Panc1 (cell line): ENCODE measurements at regions not wholly inside any gene's neighbourhood (a gene's known extent, or its start where the extent isn't known, plus 50 kb on each side); places are given as distances from the start of the nearest gene placed in this dataset.
"Not testable (repeated sequence)": the region's sequence is repeated elsewhere in the genome, so short reads cannot be mapped to it uniquely, and the experiment has no call there.

Experiments
- POLR2AphosphoS5 ChIP-seq: IDR thresholded peaks from 2 replicates; pipeline ENCODE4 v1.6.1; 2012; ENCODE audit warnings: mild to moderate bottlenecking, low read depth, low read length, moderate library complexity
- TF ChIP-seq, protein P1 (sequence below), 2 experiments: IDR thresholded peaks; 2 replicates each; pipeline ENCODE4 v1.6.1; 2011 to 2012; ENCODE audit warnings: low read depth in 2 of 2, control low read depth in 1 of 2, low read length in 1 of 2, mild to moderate bottlenecking in 1 of 2, moderate library complexity in 1 of 2; ENCODE audit not compliant: insufficient read depth in 1 of 2

- TF ChIP-seq, protein P1, sequence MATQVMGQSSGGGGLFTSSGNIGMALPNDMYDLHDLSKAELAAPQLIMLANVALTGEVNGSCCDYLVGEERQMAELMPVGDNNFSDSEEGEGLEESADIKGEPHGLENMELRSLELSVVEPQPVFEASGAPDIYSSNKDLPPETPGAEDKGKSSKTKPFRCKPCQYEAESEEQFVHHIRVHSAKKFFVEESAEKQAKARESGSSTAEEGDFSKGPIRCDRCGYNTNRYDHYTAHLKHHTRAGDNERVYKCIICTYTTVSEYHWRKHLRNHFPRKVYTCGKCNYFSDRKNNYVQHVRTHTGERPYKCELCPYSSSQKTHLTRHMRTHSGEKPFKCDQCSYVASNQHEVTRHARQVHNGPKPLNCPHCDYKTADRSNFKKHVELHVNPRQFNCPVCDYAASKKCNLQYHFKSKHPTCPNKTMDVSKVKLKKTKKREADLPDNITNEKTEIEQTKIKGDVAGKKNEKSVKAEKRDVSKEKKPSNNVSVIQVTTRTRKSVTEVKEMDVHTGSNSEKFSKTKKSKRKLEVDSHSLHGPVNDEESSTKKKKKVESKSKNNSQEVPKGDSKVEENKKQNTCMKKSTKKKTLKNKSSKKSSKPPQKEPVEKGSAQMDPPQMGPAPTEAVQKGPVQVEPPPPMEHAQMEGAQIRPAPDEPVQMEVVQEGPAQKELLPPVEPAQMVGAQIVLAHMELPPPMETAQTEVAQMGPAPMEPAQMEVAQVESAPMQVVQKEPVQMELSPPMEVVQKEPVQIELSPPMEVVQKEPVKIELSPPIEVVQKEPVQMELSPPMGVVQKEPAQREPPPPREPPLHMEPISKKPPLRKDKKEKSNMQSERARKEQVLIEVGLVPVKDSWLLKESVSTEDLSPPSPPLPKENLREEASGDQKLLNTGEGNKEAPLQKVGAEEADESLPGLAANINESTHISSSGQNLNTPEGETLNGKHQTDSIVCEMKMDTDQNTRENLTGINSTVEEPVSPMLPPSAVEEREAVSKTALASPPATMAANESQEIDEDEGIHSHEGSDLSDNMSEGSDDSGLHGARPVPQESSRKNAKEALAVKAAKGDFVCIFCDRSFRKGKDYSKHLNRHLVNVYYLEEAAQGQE (IDR thresholded peaks at IDR 0.05; ENCODE audit: insufficient read depth in 1 of 2, low read depth in 2 of 2, low read length in 1 of 2), result not testable (repeated sequence)
- not testable (repeated sequence) for TF ChIP-seq POLR2AphosphoS5
Measured at GRCh38 chr1:60913708-60914107, 168.7 kb upstream of the NFIA start.
